OCI-LY3 (cell line): ENCODE measurements at regions not wholly inside any gene's neighbourhood (a gene's known extent, or its start where the extent isn't known, plus 50 kb on each side); places are given as distances from the start of the nearest gene placed in this dataset.

Experiments
- EZH2phosphoT487 ChIP-seq: fragments of 200-600 bp; shearing (Covaris generic); IDR thresholded peaks from 2 replicates; pipeline ENCODE4 v1.6.1; 2018; ENCODE audit warnings: antibody characterized with exemption, mixed run types, low read depth
- TF ChIP-seq, protein P1 (sequence below): fragments of 200-600, 300-600 bp; sonication (generic); IDR thresholded peaks from 2 replicates; pipeline ENCODE4 v1.5.1; 2014; ENCODE audit warnings: antibody characterized with exemption, low read length, low read depth

DNA sequence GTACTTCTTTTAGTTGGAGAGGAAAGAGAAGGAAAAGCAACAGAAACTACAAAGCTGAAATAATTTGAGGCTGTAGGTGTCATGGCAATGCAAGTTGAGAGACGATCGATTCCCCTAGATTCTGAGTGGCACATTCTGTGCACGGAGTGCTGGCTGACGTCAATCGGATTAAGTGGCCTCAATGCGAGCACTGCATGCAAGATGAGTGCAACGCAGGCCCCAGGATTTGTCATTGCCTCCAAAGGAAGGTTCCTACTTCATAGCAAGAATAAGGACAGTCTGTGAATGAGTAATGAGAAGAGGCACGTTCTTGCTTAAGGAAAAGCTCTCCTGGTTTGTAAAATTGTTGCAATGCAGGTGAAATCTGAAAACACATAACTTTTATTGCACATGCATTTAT, 892.4 kb downstream of the KCNA4 start:
- TF ChIP-seq, protein P1, sequence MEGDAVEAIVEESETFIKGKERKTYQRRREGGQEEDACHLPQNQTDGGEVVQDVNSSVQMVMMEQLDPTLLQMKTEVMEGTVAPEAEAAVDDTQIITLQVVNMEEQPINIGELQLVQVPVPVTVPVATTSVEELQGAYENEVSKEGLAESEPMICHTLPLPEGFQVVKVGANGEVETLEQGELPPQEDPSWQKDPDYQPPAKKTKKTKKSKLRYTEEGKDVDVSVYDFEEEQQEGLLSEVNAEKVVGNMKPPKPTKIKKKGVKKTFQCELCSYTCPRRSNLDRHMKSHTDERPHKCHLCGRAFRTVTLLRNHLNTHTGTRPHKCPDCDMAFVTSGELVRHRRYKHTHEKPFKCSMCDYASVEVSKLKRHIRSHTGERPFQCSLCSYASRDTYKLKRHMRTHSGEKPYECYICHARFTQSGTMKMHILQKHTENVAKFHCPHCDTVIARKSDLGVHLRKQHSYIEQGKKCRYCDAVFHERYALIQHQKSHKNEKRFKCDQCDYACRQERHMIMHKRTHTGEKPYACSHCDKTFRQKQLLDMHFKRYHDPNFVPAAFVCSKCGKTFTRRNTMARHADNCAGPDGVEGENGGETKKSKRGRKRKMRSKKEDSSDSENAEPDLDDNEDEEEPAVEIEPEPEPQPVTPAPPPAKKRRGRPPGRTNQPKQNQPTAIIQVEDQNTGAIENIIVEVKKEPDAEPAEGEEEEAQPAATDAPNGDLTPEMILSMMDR, result no peak
- TF ChIP-seq EZH2phosphoT487, result no peak
